Neuron (in vitro differentiated cells): ENCODE measurements at regions not wholly inside any gene's neighbourhood (a gene's known extent, or its start where the extent isn't known, plus 50 kb on each side); places are given as distances from the start of the nearest gene placed in this dataset.

Experiments
- H2AFZ ChIP-seq: one replicate; pipeline ENCODE4 v1.6.1; 2013; ENCODE audit warnings: low read depth, mild to moderate bottlenecking, inconsistent platforms, low read length, moderate library complexity
- H3K27me3 ChIP-seq: one replicate; pipeline ENCODE4 v1.6.1; 2013; ENCODE audit warnings: low read length; ENCODE audit not compliant: insufficient read depth
- H3K36me3 ChIP-seq: one replicate; pipeline ENCODE4 v1.6.1; 2013; ENCODE audit warnings: low read length; ENCODE audit not compliant: insufficient read depth
- H3K4me1 ChIP-seq: one replicate; pipeline ENCODE4 v1.6.1; 2013; ENCODE audit warnings: low read length; ENCODE audit not compliant: insufficient read depth
- H3K4me3 ChIP-seq: 2 replicates; pipeline ENCODE4 v1.5.1; 2013; ENCODE audit warnings: mild to moderate bottlenecking, low read length, moderate library complexity
- H3K9me3 ChIP-seq: one replicate; pipeline ENCODE4 v1.6.1; 2013; ENCODE audit warnings: low read length

GRCh38 chr3:105157766-105158085, 209.0 kb upstream of the ALCAM start:
- no peak overlapping the region for H3K4me3 ChIP-seq
- no peaks in the 10 kb centered on the region for H3K9me3 ChIP-seq

DNA sequence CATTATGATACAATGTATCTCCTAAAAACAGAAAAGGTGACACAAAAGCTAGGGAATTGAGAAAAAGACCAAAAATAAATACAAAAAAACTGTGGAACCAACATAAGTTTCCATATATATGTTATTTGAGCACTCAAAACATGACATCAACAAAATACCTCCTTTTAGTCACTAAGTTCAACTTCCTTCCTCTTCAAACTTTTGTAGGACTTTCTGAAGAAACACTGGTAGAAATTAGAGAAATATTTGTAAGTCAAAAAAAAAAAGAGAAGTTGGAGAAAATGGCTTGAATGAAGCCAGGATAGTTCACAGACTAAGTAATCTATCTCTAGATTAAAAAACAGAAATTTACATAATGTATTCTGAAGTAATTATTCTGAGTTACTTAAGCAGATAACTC, 208.4 kb upstream of the ALCAM start:
- Histone ChIP-seq H2AFZ (no peak overlapping the region), H3K4me3 (no peak overlapping the region), H3K9me3 (no peaks in the 10 kb centered on the region), H3K36me3 (no peaks in the 10 kb centered on the region), H3K4me1 (peaks cover 23% of the 10 kb centered on the region), H3K27me3 (no peaks in the 10 kb centered on the region)

More at GRCh38 chr3:105157766-105158085, 209.0 kb upstream of the ALCAM start:
- Histone ChIP-seq H3K4me1 (peaks cover 23% of the 10 kb centered on the region), H2AFZ (peak overlapping the region; percentile 34), H3K27me3 (no peaks in the 10 kb centered on the region), H3K36me3 (no peaks in the 10 kb centered on the region)

- Histone ChIP-seq H3K36me3 (no peaks in the 10 kb centered on the region), H2AFZ (no peak overlapping the region), H3K9me3 (no peaks in the 10 kb centered on the region), H3K4me3 (no peak overlapping the region), H3K4me1 (peaks cover 5% of the 10 kb centered on the region), H3K27me3 (no peaks in the 10 kb centered on the region)
Observed at GRCh38 chr3:105162448-105162847, 204.3 kb upstream of the ALCAM start.

DNA sequence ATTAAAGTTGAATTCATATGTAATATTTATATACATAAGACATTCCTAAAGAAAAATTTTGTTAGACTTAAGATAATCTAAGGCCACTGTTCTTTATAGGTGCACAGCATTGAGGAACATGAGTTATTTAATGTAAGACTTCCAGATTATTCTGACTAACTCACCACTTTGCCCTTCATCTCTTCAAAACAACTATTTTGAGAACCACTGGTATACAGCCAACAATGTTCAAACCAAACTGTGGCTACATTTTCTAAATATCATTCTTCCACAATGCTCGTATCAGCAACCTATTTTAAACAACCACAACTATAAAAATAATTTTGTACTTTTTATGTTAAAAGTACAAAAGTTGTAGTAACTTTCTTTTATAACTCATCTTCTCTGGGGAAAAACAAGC, 199.8 kb upstream of the ALCAM start:
- Histone ChIP-seq H3K4me3 (no peak overlapping the region), H3K36me3 (no peaks in the 10 kb centered on the region), H2AFZ (no peak overlapping the region), H3K4me1 (no peaks in the 10 kb centered on the region), H3K9me3 (no peaks in the 10 kb centered on the region), H3K27me3 (no peaks in the 10 kb centered on the region)

DNA sequence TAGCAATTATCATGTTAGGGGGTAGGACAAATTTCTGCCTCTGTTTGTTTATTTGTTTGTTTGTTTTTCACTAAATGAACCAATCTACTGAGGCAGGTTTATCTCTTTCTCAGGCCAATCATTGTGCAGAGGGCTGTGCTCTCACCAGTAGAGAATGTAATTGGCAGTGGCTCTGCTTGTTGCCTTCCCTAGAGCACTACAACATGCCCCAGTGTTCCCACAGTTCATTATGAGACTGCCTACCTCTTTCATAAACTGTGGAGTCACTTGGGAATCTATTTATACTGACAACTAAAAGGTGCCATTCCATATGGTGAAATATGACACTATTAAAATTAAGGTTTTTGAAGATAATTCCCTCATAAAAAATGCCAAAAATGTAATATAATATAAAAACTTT, 196.3 kb upstream of the ALCAM start:
- Histone ChIP-seq H3K4me1 (no peaks in the 10 kb centered on the region), H3K36me3 (no peaks in the 10 kb centered on the region), H3K27me3 (no peaks in the 10 kb centered on the region), H3K9me3 (no peaks in the 10 kb centered on the region), H3K4me3 (no peak overlapping the region), H2AFZ (no peak overlapping the region)

DNA sequence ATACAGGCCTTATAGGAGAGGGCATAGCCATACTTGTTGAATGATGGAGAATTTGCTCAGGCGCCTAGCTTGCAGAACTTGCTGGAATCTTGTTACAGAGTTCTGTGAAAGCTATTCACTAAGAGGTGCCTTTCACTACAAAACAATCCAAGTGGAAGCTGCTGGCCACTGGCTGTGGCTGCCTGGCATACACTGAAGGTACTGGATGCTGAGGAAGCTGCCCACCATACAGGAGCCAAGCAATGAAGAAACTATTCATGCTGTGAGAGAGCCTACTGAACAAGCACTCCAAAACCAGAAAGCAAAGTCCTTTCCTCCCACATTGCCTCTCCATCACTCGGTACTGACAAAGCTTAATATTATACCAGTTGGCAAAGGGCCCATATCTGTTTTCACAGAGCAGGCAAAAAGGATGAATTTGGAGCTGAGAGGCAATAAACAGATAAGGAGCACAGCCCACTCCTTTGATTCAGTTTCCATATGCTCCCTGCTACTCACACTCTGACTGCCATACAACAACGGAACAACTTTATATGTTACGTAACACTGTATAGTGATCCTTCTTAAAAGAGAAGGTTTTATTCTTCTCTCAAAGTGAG, 192.6 kb upstream of the ALCAM start:
- Histone ChIP-seq H3K27me3 (no peaks in the 10 kb centered on the region), H3K4me3 (no peak overlapping the region)

GRCh38 chr3:105177576-105177975, 189.1 kb upstream of the ALCAM start:
- Histone ChIP-seq H3K4me1 (no peaks in the 10 kb centered on the region), H2AFZ (no peak overlapping the region), H3K27me3 (no peaks in the 10 kb centered on the region), H3K36me3 (no peaks in the 10 kb centered on the region), H3K9me3 (no peaks in the 10 kb centered on the region), H3K4me3 (no peak overlapping the region)

More for the DNA sequence above, 192.6 kb upstream of the ALCAM start:
- Histone ChIP-seq H3K9me3 (no peaks in the 10 kb centered on the region), H2AFZ (no peak overlapping the region), H3K36me3 (no peaks in the 10 kb centered on the region), H3K4me1 (no peaks in the 10 kb centered on the region)

DNA sequence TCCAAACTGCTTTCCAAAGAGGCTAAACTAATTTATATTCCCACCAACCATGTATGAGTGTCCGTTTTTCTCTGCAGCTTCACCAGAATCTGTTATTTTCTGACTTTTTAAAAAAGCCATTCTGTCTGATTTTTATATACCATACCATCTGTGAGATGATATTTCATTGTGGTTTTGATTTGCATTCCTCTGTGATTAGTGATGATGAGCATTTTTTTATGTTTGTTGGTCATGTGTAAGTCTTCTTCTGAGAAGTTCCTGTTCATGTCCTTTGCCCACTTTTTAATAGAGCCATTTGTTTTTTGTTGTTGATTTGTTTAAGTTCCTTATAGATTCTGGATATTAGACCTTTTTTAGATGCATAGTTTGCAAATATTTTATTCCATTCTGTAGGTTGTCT, 179.4 kb upstream of the ALCAM start:
- no peaks in the 10 kb centered on the region for H3K4me1 ChIP-seq
- no peak overlapping the region for H3K4me3 ChIP-seq
- H3K36me3 ChIP-seq, result no peaks in the 10 kb centered on the region
- H3K9me3 ChIP-seq, result no peaks in the 10 kb centered on the region
- H3K27me3 ChIP-seq, result no peaks in the 10 kb centered on the region
- H2AFZ ChIP-seq, result no peak overlapping the region

DNA sequence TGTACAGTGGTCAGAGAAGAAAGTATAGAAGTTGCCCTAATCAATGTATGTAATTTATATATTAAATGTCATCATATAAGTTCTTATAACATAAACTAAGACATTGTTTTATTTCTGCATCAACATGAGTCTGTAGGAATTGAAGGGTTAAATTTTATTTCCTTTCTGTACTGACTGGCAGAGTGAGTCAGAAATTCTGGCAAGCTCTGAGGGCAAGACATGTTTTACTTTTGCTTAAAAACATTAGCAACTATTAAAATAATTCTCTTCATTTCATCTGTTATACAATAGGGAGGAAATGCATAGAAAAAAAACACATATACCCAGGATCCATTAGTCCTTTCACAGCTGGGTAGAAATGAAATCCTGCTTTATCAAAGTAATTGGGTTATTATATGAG, 171.4 kb upstream of the ALCAM start:
- H3K4me3 ChIP-seq, result no peak overlapping the region
- no peak overlapping the region for H2AFZ ChIP-seq
- no peaks in the 10 kb centered on the region for H3K36me3 ChIP-seq
- no peaks in the 10 kb centered on the region for H3K27me3 ChIP-seq
- no peaks in the 10 kb centered on the region for H3K9me3 ChIP-seq
- H3K4me1 ChIP-seq, result peaks cover 2% of the 10 kb centered on the region

DNA sequence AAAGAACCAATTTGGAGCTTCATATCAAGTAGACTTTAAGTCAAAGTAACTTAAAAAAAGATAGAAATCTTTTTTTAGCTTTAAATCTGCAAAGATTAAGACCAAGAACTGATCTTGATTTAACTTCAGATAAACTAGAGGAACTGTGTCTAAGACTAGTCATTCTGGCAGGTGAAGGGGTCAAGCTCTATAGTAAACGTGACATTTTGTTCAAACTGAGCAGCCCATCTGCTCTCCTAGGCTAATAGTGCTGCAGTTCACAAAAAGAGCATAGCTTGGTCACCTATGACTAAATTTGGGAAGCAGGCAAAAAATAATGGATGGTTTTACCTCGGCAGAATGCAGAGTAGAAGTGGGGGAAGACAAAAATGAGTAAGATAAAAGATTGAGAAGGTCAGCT, 168.8 kb upstream of the ALCAM start:
- Histone ChIP-seq H3K27me3 (no peaks in the 10 kb centered on the region), H3K4me1 (peaks cover 2% of the 10 kb centered on the region), H3K9me3 (no peaks in the 10 kb centered on the region), H3K36me3 (no peaks in the 10 kb centered on the region), H2AFZ (peak overlapping the region; percentile 19), H3K4me3 (no peak overlapping the region)

DNA sequence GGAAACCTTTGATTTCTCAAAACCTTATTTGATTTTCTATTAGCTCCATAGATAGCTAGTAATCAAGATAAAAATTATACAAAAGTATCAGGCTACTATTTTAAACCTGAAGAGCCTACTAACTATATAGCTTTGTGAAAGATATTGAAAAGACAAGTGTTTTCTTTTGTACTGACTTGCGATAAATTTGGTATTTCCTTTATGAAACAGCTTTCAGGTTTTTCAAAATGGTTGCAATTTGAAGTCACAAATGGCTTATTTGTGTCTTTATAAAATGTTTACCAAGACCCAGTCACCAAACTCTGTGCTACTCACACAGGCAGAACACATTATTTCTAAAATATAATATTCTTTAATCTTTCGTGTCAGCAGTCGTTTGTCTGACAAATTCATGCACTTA, 167.5 kb upstream of the ALCAM start:
- Histone ChIP-seq H3K4me3 (no peak overlapping the region), H3K9me3 (no peaks in the 10 kb centered on the region), H2AFZ (no peak overlapping the region), H3K27me3 (no peaks in the 10 kb centered on the region), H3K36me3 (no peaks in the 10 kb centered on the region), H3K4me1 (peaks cover 2% of the 10 kb centered on the region)

GRCh38 chr3:105210141-105210540, 156.6 kb upstream of the ALCAM start:
- no peak overlapping the region for H2AFZ ChIP-seq
- no peaks in the 10 kb centered on the region for H3K27me3 ChIP-seq
- H3K36me3 ChIP-seq, result no peaks in the 10 kb centered on the region
- H3K9me3 ChIP-seq, result no peaks in the 10 kb centered on the region
- no peak overlapping the region for H3K4me3 ChIP-seq
- H3K4me1 ChIP-seq, result no peaks in the 10 kb centered on the region

GRCh38 chr3:105214590-105214989, 152.1 kb upstream of the ALCAM start:
- H3K4me3 ChIP-seq, result no peak overlapping the region
- H3K9me3 ChIP-seq, result no peaks in the 10 kb centered on the region
- H3K36me3 ChIP-seq, result no peaks in the 10 kb centered on the region
- no peaks in the 10 kb centered on the region for H3K4me1 ChIP-seq
- no peaks in the 10 kb centered on the region for H3K27me3 ChIP-seq
- no peak overlapping the region for H2AFZ ChIP-seq

DNA sequence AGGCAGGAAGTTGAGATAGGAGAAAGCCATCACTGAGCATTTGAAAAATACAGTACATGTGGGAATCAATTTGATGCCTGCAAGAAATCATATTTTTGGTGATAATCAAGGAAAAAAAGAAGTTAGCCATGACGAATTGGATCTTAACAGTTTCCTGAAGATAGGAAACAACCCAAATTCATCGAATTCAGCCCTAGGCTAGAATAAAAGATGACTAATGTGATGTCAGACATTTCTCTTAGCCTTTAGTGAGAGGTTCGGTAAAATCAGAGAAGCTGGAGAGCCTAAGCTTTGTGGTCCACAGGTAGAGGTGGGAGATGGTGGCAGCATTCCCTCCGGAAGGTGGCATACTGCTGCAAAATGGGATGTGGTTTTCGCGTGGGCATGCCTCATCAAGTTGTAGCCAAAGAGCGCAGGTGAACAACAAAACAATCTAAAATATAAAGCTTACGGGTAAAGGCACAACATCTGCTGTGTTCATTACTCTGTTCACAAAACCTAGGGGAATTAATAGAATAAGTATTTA, 144.1 kb upstream of the ALCAM start:
- H2AFZ ChIP-seq, result no peak overlapping the region
- no peak overlapping the region for H3K4me3 ChIP-seq
- H3K36me3 ChIP-seq, result no peaks in the 10 kb centered on the region
- no peaks in the 10 kb centered on the region for H3K9me3 ChIP-seq
- H3K27me3 ChIP-seq, result no peaks in the 10 kb centered on the region
- no peaks in the 10 kb centered on the region for H3K4me1 ChIP-seq
